ENCODE measurements at regions not wholly inside any gene's neighbourhood (a gene's known extent, or its start where the extent isn't known, plus 50 kb on each side); places are given as distances from the start of the nearest gene placed in this dataset.

DNA sequence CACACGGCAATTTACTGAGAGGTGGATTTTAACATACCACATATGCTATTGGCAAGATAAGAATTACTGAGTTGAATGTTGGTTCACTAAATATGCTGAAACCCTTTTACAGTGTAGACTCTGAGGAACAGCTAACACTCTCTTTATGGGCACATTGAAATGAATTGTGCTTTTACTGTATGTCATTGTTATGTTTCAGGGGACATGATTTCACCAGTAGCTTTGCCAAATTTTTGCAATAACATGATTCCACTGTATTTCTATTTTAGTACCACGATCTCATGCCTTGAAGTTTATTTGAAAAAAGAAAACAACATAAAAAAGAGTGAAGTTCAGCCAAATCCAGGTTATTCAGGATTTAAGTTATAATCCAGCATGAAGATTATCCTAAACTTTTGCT is 188.5 kb downstream of the HLX start:
- no peak for TF ChIP-seq CTCF (IDR thresholded peaks at IDR 0.05; ENCODE audit: borderline replicate concordance, extremely low read depth, insufficient read depth)
- no peak overlapping the region for H3K9ac ChIP-seq (ENCODE audit: low read length in 3 of 3)
- no peak for FAIRE-seq

DNA sequence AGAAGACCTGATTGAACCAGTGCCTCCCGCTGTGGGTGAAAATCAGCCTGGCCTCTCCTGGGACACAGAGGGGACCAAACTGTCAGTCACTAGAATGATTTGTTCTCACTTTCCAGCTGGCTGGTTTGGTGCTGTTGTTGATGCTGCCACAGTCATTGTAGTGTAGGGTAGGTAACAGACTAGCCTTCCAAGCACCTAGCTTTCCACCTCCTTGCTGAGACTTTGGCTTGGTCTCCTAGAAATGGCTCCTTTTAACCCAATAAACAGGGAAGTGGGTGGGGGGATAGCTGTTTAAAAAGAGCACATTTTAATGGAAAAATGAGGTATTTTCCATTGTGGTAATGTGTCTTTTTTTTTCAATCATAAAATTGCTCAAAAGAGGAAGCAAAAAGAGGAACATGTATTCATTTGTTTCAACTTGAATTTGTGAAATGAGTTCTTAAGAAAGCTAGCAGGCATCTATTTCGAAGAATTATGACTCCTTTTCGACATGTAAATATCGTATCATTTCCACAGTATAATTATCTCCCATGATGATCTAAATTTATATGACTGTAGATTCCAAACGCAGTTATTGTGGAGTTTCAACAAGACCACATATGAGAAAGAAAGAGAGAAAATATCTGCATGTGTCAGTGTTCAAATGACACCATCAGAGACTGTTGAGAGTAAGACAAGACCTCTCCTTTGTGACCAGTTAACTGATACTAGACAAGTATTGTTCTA is 190.1 kb downstream of the HLX start:
- Histone ChIP-seq H3K27ac (ENCODE audit: low read depth in 2 of 2, low read length in 2 of 2) (no peak overlapping the region), H3K4me3 (ENCODE audit: low read length in 3 of 3) (no peak overlapping the region), H3K27me3 (ENCODE audit: control insufficient read depth, insufficient read depth, low read length) (no peaks in the 10 kb centered on the region), H3K36me3 (ENCODE audit: control insufficient read depth in 2 of 3, insufficient read depth in 3 of 3, low read length in 3 of 3) (no peaks in the 10 kb centered on the region), H3K9ac (ENCODE audit: low read length in 3 of 3) (no peak overlapping the region), H3K4me1 (ENCODE audit: control insufficient read depth in 2 of 3, insufficient read depth in 2 of 3, low read depth in 1 of 3, low read length in 3 of 3) (no peaks in the 10 kb centered on the region), H3K9me3 (ENCODE audit: control insufficient read depth in 2 of 3, insufficient read depth in 1 of 3, low read length in 3 of 3) (no peaks in the 10 kb centered on the region)
- TF ChIP-seq CTCF (IDR thresholded peaks at IDR 0.05; ENCODE audit: borderline replicate concordance, extremely low read depth, insufficient read depth) = no peak
- intact Hi-C loops (cut with DNase I) = no loop called here
- DNase-seq = no peak
- FAIRE-seq = no peak

More for the DNA sequence above, 188.5 kb downstream of the HLX start:
- Histone ChIP-seq H3K4me3 (ENCODE audit: low read length in 3 of 3) (no peak overlapping the region), H3K27ac (ENCODE audit: low read depth in 2 of 2, low read length in 2 of 2) (no peak overlapping the region), H3K27me3 (ENCODE audit: control insufficient read depth, insufficient read depth, low read length) (no peaks in the 10 kb centered on the region), H3K36me3 (ENCODE audit: control insufficient read depth in 2 of 3, insufficient read depth in 3 of 3, low read length in 3 of 3) (no peaks in the 10 kb centered on the region), H3K9me3 (ENCODE audit: control insufficient read depth in 2 of 3, insufficient read depth in 1 of 3, low read length in 3 of 3) (no peaks in the 10 kb centered on the region), H3K4me1 (ENCODE audit: control insufficient read depth in 2 of 3, insufficient read depth in 2 of 3, low read depth in 1 of 3, low read length in 3 of 3) (no peaks in the 10 kb centered on the region)
- no peak for DNase-seq
- intact Hi-C loops (cut with DNase I) = no loop called here

DNA sequence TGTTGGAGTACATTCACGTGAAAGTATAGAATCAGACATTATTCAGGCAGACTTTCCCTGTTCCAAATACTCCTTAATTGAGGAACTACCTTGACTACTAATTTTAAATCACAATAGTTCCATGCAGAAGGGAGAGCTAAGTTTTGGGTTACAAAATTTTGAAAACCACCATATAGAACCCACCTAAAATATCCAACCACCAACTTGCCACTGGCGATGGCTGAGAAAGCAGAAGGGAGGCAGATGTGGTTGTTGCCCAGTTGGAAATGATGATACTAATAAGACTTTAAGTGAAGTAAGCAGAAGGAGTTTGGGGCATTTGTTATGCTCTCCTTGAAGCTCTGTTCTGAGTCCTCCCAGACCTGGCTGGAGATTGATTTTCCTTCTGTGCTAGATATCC is 190.7 kb downstream of the HLX start:
- Histone ChIP-seq H3K27me3 (ENCODE audit: control insufficient read depth, insufficient read depth, low read length) (no peaks in the 10 kb centered on the region), H3K27ac (ENCODE audit: low read depth in 2 of 2, low read length in 2 of 2) (no peak overlapping the region), H3K36me3 (ENCODE audit: control insufficient read depth in 2 of 3, insufficient read depth in 3 of 3, low read length in 3 of 3) (no peaks in the 10 kb centered on the region), H3K9ac (ENCODE audit: low read length in 3 of 3) (no peak overlapping the region), H3K4me1 (ENCODE audit: control insufficient read depth in 2 of 3, insufficient read depth in 2 of 3, low read depth in 1 of 3, low read length in 3 of 3) (no peaks in the 10 kb centered on the region), H3K4me3 (ENCODE audit: low read length in 3 of 3) (no peak overlapping the region), H3K9me3 (ENCODE audit: control insufficient read depth in 2 of 3, insufficient read depth in 1 of 3, low read length in 3 of 3) (no peaks in the 10 kb centered on the region)
- TF ChIP-seq CTCF (IDR thresholded peaks at IDR 0.05; ENCODE audit: borderline replicate concordance, extremely low read depth, insufficient read depth) = no peak
- no peak for DNase-seq
- intact Hi-C loops (cut with DNase I) = no loop called here
- FAIRE-seq = no peak

- Histone ChIP-seq H3K9ac (ENCODE audit: low read length in 3 of 3) (no peak overlapping the region), H3K36me3 (ENCODE audit: control insufficient read depth in 2 of 3, insufficient read depth in 3 of 3, low read length in 3 of 3) (no peaks in the 10 kb centered on the region), H3K27me3 (ENCODE audit: control insufficient read depth, insufficient read depth, low read length) (no peaks in the 10 kb centered on the region), H3K4me1 (ENCODE audit: control insufficient read depth in 2 of 3, insufficient read depth in 2 of 3, low read depth in 1 of 3, low read length in 3 of 3) (no peaks in the 10 kb centered on the region), H3K27ac (ENCODE audit: low read depth in 2 of 2, low read length in 2 of 2) (no peak overlapping the region), H3K9me3 (ENCODE audit: control insufficient read depth in 2 of 3, insufficient read depth in 1 of 3, low read length in 3 of 3) (no peaks in the 10 kb centered on the region), H3K4me3 (ENCODE audit: low read length in 3 of 3) (no peak overlapping the region)
- intact Hi-C loops (cut with DNase I) = no loop called here
- FAIRE-seq = no peak
- no peak for TF ChIP-seq CTCF (IDR thresholded peaks at IDR 0.05; ENCODE audit: borderline replicate concordance, extremely low read depth, insufficient read depth)
- no peak for DNase-seq
These were observed 192.5 kb downstream of the HLX start for GRCh38 chr1:221071777-221072176.
